A673 (cell line): ENCODE measurements at regions not wholly inside any gene's neighbourhood (a gene's known extent, or its start where the extent isn't known, plus 50 kb on each side); places are given as distances from the start of the nearest gene placed in this dataset.

ENCODE experiments used
- BruUV-seq: library from RNA; stranded (reverse); fragments of 400-500 nt; replicated peaks from 2 replicates; lab custom pipeline; 2021; lab: Mats Ljungman, UMichigan
- CTCF ChIA-PET: fragments of 300-600 bp; sonication (Branson Sonifier 250); formaldehyde crosslinking; loops from one replicate; lab custom pipeline; 2022; ENCODE audit warnings: antibody characterized with exemption; lab: Charles Lee
- POLR2A ChIA-PET: fragments of 300-600 bp; sonication (Branson Sonifier 250); formaldehyde crosslinking; loops from one replicate; lab custom pipeline; 2022; ENCODE audit warnings: antibody characterized with exemption; ENCODE audit not compliant: low non-redundant PET; lab: Charles Lee
- DNase-seq: peaks from one replicate; pipeline ENCODE4 v3.0.0-alpha.2; 2015; ENCODE audit warnings: low spot score
- H3K27ac ChIP-seq: fragments of 200-600 bp; sonication (generic); 2 replicates; pipeline ENCODE4 v1.5.1; 2016; ENCODE audit warnings: mixed run types, low read depth, mild to moderate bottlenecking, mixed read lengths, antibody characterized with exemption, low read length; ENCODE audit not compliant: poor library complexity, severe bottlenecking
- H3K27me3 ChIP-seq: fragments of 200-600 bp; sonication (generic); replicated peaks from 2 replicates; pipeline ENCODE4 v1.6.1; 2017; ENCODE audit warnings: mixed run types, low read depth, mild to moderate bottlenecking, mixed read lengths, antibody characterized with exemption, low read length; ENCODE audit not compliant: insufficient read depth, poor library complexity
- H3K36me3 ChIP-seq: fragments of 200-600 bp; sonication (generic); 2 replicates; pipeline ENCODE4 v1.6.1; 2016; ENCODE audit warnings: mixed run types, mild to moderate bottlenecking, mixed read lengths, antibody characterized with exemption, low read length; ENCODE audit not compliant: insufficient read depth, poor library complexity, severe bottlenecking
- H3K4me1 ChIP-seq: fragments of 200-600 bp; sonication (generic); 2 replicates; pipeline ENCODE4 v1.6.1; 2017; ENCODE audit warnings: mixed run types, mild to moderate bottlenecking, mixed read lengths, antibody characterized with exemption, low read length; ENCODE audit not compliant: insufficient read depth, poor library complexity, severe bottlenecking
- H3K4me3 ChIP-seq: fragments of 200-600 bp; sonication (generic); 2 replicates; pipeline ENCODE4 v1.5.1; 2016; ENCODE audit warnings: low read depth, mixed run types, mild to moderate bottlenecking, mixed read lengths, low read length; ENCODE audit not compliant: poor library complexity, severe bottlenecking
- H3K9me3 ChIP-seq: fragments of 200-600 bp; sonication (generic); 2 replicates; pipeline ENCODE4 v1.6.1; 2016; ENCODE audit warnings: mixed run types, low read depth, mild to moderate bottlenecking, mixed read lengths, antibody characterized with exemption, low read length; ENCODE audit not compliant: poor library complexity, severe bottlenecking
- EZH2 ChIP-seq: fragments of 200-600 bp; sonication (generic); IDR thresholded peaks from 2 replicates; pipeline ENCODE4 v1.6.1; 2017; ENCODE audit warnings: borderline replicate concordance, low read depth, mild to moderate bottlenecking, mixed read lengths, antibody characterized with exemption, low read length; ENCODE audit not compliant: poor library complexity, severe bottlenecking
- intact Hi-C: fragments of 100-400 bp; cut with micrococcal nuclease; formaldehyde crosslinking; loops from one replicate; pipeline ENCODE4 v1.10.0; 2022; ENCODE audit not compliant: unreplicated experiment
- TF ChIP-seq, protein P1 (sequence below): fragments of 300-800, 200-600 bp; sonication (generic); conservative IDR thresholded peaks from 2 replicates; pipeline ENCODE4 v1.5.1; 2017; ENCODE audit warnings: low read depth, mild to moderate bottlenecking, antibody characterized with exemption, low read length, moderate library complexity, mixed read lengths

DNA sequence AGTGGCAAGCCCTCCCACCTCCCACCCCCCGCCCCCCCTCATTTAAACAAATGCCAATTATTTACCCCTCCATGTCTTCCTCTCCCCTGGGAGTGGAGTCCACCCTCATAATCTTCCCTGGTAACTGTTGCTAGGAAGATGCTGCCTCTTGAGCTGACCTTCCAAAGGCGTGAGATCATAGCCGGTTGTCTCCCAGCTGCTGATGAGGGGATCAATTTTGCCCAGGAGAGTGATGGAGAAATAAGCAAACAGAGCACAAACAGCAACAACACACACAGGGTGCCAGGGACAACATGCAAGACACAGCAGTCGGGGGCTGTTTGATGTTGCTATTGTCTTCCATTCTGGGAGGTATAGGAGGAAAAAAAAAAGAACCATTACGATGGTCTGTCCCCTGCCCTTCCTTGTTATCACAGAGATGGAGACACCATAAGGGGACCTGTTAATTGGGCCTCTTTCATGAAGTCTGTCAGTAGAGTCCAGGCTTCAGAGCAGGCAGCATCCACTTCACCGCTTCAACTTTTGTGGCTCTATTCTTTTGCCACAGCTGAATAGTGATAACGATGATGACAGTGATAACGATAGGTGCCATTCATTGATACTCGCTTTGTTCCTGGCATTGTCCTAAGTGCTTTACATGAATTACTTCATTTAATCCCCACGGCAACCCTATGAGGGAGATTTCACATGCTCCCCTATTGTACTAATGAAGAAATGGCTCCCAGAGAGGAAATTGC, 76.9 kb upstream of the RGMA start:
- intact Hi-C loops = no loop called here
- Histone ChIP-seq H3K27me3 (peaks cover 8% of the 10 kb centered on the region), H3K4me1 (no peaks in the 10 kb centered on the region), H3K27ac (no peak overlapping the region), H3K4me3 (no peak overlapping the region), H3K9me3 (no peaks in the 10 kb centered on the region), H3K36me3 (no peaks in the 10 kb centered on the region)
- ChIA-PET POLR2A (no interaction called here), CTCF (no interaction called here)
- no peak for DNase-seq
- TF ChIP-seq, protein P1, sequence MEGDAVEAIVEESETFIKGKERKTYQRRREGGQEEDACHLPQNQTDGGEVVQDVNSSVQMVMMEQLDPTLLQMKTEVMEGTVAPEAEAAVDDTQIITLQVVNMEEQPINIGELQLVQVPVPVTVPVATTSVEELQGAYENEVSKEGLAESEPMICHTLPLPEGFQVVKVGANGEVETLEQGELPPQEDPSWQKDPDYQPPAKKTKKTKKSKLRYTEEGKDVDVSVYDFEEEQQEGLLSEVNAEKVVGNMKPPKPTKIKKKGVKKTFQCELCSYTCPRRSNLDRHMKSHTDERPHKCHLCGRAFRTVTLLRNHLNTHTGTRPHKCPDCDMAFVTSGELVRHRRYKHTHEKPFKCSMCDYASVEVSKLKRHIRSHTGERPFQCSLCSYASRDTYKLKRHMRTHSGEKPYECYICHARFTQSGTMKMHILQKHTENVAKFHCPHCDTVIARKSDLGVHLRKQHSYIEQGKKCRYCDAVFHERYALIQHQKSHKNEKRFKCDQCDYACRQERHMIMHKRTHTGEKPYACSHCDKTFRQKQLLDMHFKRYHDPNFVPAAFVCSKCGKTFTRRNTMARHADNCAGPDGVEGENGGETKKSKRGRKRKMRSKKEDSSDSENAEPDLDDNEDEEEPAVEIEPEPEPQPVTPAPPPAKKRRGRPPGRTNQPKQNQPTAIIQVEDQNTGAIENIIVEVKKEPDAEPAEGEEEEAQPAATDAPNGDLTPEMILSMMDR = no peak
- no peak for TF ChIP-seq EZH2
- BruUV-seq = no TSS peak

DNA sequence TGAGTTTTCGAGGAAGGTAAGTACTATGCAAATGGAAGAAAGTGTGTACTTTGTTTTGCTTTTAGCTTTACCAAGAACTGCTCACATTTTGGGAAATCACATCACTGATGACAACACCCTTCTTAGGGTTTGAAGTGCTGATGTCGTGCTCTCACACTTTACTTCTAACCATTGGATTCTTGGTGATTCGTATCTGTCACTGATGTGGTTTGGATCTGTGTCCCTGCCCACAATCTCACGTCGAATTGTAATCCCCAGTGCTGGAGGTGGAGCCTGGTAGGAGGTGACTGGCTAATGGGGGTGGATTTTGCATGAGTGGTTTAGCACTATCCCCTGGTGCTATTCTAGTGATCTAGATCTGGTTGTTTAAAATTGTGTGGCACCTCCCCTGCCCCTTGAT, 75.4 kb upstream of the RGMA start:
- Histone ChIP-seq H3K9me3 (no peaks in the 10 kb centered on the region), H3K36me3 (no peaks in the 10 kb centered on the region), H3K4me3 (no peak overlapping the region), H3K4me1 (no peaks in the 10 kb centered on the region), H3K27ac (no peak overlapping the region), H3K27me3 (peaks cover 7% of the 10 kb centered on the region)
- POLR2A ChIA-PET = no interaction called here
- intact Hi-C loops = no loop called here
- no peak for TF ChIP-seq EZH2
- TF ChIP-seq, protein P1 = no peak
- DNase-seq = no peak
- CTCF ChIA-PET = no interaction called here
- no TSS peak for BruUV-seq

DNA sequence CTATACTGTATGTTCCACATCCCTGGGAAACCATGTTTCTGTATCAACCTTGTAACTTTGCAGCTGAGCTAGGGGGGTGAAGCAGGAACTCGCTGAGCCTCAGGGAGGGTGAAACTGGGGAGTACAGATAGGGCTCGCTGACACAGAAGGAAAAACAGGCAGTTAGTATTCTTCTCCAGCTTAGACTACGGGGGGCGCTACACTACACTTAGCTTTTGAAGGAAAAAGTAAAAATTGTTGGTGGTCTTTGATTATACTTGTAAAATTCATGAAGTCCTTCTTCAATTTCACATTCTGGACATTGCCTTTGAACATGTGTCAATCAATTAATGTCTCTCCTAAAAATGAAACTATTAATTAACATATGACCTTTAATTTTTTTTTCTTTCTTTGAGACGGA, 73.5 kb upstream of the RGMA start:
- Histone ChIP-seq H3K9me3 (no peaks in the 10 kb centered on the region), H3K27ac (no peak overlapping the region), H3K4me3 (no peak overlapping the region), H3K27me3 (no peaks in the 10 kb centered on the region), H3K4me1 (no peaks in the 10 kb centered on the region), H3K36me3 (no peaks in the 10 kb centered on the region)
- intact Hi-C loops = no loop called here
- ChIA-PET CTCF (no interaction called here), POLR2A (no interaction called here)
- no peak for DNase-seq
- BruUV-seq = no TSS peak
- TF ChIP-seq EZH2 = no peak
- TF ChIP-seq, protein P1 = no peak
